Stimulated activated CD8-positive, alpha-beta memory T cell treated with anti-CD3 and anti-CD28 coated beads, Interleukin-7, amount 100 ng/mL, for 24 hours (primary cell): ENCODE measurements at regions not wholly inside any gene's neighbourhood (a gene's known extent, or its start where the extent isn't known, plus 50 kb on each side); places are given as distances from the start of the nearest gene placed in this dataset.

ENCODE experiments used
- DNase-seq: peaks from one replicate; pipeline ENCODE4 v3.0.0-alpha.2; 2020; ENCODE audit warnings: low read depth

DNA sequence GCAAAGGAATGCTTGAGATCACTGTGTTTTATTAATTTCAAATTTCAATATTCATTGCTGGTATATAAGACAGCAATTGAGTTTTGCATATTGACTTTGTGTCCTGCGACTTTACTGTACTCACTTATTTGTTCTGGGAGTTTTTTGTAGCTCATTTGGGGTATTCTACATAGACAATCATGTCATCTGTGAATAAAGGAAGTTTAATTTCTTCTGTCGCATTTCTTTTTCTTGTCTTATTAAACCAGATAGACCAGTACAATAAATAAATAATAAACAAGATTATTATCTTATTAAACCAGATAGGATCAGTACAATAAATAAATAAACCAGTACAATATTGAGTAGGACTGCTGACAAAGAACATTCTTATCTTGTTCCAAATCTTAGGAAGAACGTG, 448.2 kb downstream of the RPS24 start:
- no peak for DNase-seq

DNA sequence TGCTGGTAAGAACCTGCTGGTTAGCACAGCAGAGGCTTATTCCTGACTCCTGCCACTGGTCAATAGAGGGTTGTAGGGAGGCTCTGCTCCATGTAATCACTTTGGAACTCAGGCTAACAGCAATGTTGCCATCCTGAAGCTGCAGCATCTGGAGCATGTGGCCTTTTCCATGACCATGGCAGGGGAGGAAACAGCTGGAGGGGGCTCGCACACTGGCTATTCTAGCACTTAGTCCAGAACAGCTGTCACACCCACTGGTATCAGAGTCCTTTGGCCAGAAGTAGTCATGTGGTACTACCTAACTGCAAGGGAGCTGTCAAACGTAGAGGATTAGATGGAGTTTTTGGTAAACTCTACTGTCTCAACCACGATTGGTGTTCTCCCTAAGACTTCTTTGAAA, 450.0 kb downstream of the RPS24 start:
- DNase-seq, result no peak

DNA sequence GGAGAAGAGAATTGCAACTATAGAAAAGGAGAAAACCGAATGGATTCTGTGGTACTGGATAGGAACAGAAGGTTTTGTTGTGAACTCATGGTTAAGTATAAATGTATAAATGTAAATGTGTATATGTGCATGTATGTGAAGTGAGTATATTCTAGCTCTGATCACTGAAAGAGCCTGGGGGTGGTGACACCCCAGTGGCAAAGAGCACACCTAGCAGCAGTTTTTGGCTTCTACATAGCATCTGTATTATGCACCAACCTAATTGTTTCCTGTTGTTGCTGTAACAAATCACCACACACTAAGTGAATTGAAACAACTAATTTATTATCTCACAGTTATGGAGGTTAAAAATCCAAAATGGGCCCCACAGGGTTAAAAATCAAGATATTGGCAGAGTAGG, 455.4 kb downstream of the RPS24 start:
- DNase-seq, result no peak

DNA sequence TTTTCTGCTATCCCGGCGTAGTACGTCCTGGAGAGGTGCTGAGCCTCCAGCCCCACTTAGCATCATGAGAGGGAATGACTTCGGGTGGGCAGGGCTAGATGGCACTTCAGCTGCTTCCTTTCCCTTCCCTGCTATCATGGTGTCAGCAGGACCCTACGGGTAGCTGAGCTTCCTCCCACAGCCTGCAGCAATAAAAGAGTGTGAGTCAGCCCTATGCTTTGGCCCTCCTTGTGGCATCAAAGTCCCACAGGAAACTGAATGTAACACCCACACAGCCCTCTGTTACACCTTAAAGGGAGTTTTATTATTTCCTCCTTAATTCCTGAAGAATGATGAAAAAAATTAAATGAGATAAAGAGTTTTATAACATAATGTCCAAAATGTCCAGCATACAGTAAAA, 458.1 kb downstream of the RPS24 start:
- no peak for DNase-seq

DNA sequence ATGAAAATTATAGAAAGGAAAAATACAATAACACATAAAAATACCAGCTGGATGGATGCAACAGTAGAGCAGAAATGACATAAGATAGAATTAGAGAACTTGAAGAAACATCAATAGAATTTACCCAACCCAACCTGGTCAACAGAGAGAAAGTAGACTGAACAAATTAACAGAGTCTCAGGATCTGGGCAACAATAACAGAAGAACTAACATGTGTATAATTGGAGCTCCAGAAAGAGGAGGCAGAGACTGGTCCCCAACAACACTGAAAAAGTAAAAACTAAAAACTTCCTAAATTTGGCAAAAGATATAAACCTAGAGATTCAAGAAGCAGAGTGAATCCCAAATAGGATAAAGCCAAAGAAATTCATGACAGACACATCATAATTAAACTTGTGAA, 458.8 kb downstream of the RPS24 start:
- no peak for DNase-seq

DNA sequence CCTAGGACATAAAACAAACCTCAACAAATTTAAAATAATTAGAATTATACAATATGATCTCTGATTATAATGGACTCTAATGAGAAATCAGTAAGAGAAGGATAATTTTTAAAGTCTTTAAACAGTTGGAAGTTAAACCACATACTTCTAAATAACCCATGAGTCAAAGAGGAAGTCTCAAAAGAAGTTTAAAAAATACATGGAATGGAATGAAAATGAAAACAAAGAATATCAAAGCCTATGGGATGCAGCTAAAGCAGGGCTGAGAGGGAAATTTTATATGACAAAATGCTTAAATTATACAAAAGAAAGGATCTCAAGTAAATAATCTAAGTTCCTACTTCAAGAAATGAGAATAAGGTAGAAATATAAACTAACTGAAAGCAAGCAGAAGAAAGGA, 460.5 kb downstream of the RPS24 start:
- no peak for DNase-seq

DNA sequence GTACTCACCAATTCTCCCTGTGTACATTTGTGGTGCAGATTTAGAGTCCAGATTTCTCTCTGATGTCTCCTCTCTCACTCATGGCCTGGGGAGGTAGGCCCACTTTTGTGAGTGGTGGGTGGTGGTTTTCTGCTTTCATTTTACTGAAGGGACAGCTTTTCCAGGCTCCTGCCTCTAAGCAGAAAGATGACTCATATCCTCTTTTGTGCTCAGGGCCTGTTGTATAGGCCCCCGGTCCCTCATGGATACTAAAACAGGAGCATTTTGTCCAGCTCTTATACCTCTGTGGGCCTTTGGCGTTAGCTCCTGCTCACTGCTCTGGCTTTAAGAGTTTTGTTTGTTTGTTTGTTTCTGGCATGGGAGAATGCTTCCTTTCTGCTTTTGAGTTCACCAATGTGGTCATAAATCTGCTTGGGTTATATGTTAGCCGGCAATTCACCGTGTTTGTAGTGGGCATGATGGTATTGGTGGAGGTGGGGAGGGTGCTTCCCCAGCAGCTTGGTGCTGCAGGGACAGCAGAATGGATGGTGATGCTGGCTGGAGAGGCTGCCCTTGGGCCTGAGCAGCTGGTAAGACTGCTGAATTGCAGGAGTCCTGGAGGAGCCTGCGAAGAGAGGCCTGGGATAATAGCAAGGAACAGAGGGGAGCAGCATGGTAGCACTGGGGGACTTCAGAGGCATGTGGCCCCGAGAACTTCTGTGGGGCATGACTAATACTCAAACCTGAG, 468.7 kb downstream of the RPS24 start:
- no peak for DNase-seq

DNA sequence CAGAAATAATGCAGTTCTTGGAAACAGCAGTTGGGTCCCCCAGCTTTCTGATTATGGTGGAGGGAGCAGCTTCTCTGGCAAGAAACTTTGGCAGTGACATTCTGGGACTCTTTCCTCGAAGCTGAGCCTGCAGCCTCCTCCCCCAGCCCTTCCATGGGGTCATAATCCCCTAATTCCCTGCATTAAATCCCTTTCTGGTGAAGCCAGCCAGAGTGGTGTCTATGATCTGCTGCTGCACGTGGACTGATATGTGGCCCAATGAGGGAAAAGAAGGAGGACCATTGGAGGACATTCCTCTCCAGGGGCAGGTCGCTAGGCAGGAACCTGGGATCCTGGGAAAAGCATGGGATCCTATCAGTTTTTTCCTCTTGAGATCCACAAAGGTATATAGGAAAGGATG, 470.5 kb downstream of the RPS24 start:
- no peak for DNase-seq

DNA sequence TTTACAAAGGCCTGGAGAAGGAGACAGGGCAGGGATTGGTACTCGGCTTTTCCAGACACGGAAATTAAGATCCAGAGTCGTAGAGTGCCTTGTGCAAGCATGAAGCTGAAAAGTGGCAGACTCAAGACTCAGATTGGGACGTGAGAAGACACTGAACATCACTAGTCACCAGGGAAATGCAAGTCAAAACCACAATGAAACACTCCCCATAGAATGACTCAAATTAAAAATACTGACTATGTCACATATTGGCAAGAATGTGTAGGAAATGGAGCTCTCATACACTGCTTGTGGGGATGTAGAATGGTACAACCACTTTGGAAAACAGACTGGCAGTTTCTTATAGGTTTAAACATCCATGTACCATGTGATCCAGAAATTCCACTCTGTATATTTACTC, 472.0 kb downstream of the RPS24 start:
- DNase-seq, result no peak

DNA sequence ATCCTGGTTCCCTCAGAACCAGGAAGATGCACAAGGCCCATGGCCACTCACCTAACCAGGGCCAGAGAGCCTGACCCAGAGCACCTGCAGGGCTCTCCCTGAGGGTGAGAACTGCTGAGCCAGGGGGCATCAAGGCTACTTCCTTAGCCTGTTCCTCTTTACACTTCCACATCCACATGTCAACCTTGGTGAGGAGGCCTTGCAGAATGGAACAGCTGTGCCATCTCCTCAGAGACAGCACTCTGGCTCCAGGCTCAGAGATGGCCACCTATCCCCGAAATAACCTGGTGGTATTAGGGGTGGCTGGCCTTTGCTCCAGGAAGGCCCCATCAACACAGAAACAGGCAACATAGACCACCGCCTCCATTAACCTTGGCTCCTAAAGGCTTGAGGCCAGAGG, 473.0 kb downstream of the RPS24 start:
- DNase-seq, result no peak

DNA sequence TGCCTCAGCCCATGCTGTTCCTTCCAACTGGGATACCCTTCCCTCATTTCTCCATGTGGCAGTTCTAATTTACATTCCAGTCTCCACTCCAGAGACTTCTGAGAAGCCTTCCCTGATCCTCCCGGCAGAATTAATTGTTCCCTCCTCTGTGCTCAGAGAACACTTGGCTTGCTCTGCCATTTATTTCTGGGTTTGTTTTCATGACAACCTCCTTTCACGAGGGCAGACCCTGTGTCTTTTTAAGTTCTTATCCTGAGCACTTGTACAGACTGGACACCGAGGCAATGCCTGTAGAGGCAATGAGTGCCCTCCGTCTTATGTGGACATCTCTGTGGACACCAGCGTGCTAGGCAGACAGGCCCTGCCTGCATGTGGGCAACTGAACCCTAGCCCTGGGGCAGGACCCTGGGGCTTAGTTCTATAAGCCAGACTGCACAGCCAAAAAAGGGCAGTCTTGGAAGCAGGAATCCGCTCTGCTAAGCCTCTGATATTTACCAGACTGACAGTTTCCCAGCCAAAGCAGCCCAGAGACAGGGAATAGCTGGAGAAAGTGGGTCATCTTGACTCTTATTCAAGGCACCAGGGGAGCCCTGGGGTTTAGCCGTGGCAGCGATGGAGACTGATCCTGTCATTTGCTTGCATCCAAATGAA, 474.0 kb downstream of the RPS24 start:
- DNase-seq, result no peak

DNA sequence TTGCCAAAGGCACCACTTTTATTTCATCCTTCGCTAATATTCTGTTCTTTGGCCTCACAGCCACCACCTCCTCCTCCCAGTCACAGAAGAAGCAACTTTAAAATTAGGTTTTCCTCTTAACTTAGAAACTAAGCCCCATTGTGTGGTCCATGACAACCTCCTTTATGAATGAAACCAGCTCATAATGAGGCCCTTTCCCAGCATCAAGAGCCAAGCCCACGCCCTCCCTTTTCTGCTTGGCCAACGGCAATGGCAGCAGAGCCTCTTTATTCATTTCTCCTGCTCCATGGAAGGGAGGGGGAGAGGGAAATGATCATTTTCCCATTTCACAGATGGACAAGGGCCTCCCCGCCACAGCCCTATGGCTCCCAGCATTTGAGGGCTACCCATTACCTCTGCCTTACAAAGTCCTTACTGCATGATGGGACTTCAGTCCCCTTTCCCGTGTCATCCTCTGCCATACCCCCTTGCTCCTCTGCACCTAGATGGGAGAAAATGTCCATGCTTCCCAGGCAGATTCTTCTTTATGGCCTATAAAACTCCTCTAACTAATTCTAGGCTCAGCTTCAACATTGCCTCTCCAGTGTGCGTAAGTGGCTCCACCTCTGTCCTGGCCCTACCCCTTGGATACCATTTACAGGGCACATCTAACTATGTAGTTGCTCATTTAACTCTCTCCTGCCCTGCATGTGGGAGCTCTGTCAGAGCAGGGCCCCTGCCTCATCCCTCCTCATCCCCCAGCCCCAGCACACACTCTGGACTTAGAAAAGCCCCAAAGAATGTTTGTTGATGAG, 475.5 kb downstream of the RPS24 start:
- DNase-seq, result no peak

DNA sequence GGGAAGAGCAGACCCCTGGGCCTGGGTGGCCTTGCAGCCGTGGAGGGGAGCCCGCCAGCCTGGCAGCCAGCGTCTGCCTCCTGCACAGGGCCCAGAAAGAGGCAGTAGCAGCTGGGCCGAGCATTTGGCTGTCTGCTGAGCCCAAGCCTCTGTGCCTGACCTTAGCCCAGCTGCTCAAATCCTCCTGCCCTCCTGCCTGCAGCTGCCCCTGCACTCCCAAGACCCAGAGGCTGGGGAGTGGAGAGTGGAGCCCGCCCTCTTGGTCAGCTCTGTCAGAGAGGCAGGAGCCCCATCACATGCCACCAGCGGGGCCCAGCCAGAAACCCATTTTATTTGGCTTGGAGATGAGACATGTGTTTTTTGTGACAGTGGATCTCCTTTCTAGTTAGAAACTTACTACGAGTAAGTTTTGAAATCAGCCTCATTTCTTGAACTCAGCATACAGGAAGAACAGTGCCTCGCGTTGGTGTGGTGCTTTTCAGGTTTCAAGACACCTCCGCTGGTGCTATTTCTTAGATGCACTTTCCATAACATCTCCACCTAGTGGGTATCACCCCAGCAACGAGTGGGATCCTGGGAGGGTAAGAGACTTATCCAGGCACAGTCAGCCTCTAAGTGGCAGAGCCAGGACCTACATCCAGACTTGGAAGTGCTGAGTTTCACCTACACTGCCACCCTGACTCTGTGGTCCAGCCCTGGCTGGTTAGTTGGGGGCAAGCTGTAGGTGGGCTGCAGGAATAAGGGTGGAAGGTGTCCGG, 477.1 kb downstream of the RPS24 start:
- DNase-seq, result no peak

DNA sequence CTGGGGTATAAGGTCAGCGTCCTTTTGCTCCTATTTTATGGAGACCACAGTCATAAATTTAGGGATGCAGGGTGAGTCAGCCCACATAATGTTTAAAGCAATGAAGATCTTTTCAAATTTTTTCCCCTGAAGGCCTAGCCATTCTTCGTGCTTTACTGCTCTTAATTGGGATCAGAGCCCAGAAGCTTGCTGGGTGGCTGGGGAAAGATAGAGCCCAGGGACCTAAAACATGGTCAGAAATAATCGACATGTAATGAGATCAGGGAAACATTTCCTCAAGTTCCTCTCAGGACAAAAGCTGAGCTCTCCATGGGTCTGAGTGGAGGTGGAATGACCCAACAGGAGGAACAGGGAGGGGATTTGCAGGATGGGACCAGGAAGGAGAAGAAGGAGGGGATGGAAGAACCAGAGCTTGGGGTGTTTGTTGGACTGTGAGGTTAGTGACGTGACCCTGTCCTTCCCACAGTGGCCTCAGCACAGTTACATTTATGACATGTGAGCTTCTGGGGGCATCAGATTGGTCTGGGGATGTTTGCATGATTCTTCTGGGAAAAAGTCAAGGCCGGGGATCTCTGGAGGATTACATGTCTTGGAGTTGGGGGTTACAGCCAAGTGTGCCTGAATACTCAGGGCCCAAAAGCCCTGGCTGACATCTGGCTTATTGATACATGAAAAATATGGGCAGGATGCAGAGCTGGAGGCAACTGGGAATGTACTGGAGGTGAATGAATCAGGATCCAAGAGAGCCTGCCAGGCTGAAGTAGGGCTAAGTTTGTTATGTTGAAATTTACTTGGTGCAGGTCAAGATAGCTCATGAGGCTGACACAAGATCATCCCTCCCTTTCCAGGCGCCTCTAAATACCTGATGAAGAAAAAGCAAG, 477.9 kb downstream of the RPS24 start:
- DNase-seq, result no peak

DNA sequence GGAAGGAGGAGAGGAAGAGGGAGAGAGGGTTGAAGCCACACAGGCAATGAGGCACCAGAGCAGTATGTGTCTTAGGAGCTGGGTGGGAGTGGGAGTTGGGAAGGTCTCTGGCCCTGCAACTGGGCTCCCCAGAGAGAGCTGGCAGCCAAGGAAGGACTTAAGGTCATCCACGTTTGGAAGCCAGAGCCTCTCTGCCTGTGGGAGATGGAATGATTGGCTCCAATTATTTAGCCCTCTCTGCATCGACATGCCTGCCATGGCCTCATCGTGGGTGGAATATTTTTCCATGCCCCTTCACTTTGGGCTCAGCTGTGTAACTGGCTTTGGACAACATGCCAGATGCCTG, 478.5 kb downstream of the RPS24 start:
- DNase-seq, result no peak

DNA sequence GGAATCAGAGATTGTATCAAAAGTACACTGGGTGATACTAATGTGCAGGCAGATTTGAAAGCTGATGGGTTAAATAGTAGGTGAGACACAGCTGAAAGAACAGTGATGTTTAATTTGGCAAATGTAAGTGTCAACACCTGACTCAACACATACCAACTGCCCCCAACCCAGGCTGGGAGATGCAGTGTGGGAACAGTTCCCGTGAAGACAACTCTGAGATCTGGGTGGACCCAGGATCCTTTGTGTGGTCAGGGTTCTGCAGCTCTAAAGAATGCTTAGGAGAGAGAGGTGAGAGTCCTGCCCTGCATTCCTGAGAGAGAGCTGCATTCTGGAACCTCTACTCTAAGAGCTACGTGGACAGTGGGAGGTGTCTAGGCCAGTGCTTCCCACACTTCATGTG, 479.7 kb downstream of the RPS24 start:
- no peak for DNase-seq

DNA sequence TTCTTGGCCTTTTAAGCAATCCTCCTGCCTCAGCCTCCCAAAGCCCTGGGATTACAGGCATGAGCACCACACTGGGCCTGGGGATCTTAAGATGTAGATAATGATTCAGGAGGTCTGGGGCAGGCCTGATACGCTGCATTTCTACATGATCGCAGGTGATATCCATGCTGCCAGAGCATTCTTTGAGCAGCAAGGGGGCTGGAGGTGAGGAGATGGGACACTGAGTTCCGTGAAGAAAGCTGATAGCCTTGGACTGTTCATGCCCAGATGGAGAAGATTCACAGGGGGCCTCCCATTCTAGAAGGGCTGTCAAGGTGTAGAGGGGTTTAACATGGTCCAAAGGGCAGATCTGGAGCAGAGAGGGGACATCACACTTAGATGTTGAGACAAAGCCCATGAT, 480.3 kb downstream of the RPS24 start:
- DNase-seq, result no peak

DNA sequence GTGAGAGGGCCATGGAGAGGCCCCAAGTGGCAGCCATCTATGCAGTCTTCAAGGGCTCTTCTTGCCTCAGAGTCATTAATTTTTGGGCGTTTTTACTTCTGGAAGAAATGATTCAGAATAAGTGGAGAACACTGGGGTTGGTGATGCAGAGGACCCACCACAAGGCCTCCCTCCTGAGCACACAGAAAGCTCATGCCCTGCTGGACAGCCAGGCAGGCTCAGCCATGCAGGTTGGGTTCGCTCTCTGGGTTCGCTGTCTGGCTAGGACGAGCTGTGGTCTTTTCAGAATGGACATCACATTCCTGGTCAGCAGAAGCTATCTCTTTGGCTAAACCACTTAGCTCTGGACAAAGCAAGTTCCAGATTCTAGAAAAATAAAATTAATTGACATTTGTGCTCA, 480.8 kb downstream of the RPS24 start:
- DNase-seq, result no peak

DNA sequence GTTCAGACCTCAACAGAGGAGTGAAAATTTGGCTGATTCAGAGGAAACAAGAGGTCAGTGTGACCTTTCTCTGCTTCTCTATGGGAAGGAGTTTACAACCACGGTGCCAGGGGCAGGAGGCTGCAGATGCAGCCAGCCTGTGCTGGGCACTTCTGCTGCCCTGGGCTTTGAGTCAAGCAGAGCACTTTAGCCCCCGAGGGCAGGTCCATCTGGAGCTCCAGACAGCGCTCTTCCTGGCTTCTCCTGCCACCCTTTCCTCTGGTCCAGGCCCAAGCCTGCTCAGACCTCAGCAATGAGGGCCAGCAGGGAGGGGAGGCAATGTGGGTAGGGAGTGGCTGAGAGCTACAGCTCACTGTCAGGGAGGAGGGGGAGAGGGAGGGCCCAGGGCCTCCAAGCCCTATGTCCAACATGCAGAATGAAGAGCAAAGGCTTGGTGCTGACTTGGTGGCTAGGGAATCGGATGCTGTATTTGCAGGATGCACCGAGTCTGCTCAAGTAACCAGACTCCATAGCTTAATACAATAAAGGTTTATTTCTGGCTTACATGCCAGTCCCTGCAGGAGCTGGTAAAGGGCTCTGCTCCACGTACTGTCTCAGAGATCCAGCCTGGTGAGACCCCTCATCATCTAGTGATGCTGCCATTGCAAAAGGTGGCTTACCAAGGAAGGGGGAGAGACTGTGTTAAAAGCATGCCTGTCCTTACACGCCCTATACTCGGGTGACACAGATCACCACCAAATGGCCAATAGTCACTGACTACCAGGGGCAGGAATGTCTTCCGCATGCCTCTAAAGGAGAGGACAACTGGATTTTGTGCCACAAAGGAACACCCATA, 481.6 kb downstream of the RPS24 start:
- DNase-seq, result no peak

DNA sequence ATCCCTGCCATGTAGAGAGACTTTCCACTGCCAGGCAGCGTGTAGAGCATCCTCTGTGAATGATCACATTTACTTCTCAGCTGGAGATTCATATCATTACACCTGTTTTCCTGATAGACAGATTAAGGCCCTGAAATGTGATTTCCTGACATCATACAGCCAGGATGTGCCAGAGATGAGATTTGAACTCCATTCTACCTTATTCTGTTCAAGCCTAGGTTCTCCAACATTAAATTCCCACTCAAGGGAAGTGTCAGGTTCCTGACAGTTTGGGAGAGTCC, 482.1 kb downstream of the RPS24 start:
- no peak for DNase-seq

DNA sequence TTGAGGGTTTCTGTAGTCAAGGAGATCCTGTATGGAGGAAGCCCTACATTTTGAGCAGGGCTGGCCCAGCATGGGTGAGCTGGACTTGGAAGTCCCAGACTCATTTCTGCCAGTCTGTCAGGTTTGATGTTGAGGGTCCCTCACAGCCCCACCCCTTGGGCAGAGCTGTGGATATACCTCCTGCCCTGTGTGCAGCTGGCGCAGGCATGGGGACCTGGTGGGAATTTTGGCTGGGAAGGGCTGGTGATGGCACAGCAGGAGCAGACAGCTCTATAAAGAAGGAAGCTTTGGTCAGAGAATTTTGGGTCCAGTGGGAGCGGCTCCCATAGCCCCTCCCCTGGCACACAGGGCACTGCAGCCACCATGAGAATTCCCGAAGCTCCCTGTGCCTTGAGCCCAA, 482.6 kb downstream of the RPS24 start:
- no peak for DNase-seq
